IMR-90 (cell line): ENCODE measurements at regions not wholly inside any gene's neighbourhood (a gene's known extent, or its start where the extent isn't known, plus 50 kb on each side); places are given as distances from the start of the nearest gene placed in this dataset.

Experiments
- ATAC-seq: fragments of 200-7000 bp; cut with Tn5 transposase; 2 replicates; pipeline ENCODE4 v1.9.1; 2020; ENCODE audit warnings: low read depth, mild to moderate bottlenecking, moderate library complexity
- BruUV-seq: library from RNA; stranded (reverse); fragments of 400-500 nt; replicated peaks from 2 replicates; lab custom pipeline; 2021; lab: Mats Ljungman, UMichigan
- CTCF ChIA-PET: fragments of 300-600 bp; formaldehyde crosslinking; extraction: SDS; loops from one replicate; lab custom pipeline; 2021; ENCODE audit warnings: antibody characterized with exemption; lab: Yijun Ruan, JAX
- POLR2A ChIA-PET: fragments of 300-600 bp; sonication (Branson Sonifier 250); formaldehyde crosslinking; loops from one replicate; lab custom pipeline; 2022; ENCODE audit warnings: antibody characterized with exemption; ENCODE audit not compliant: unreplicated experiment; lab: Charles Lee
- DNase-seq: peaks from one replicate; pipeline ENCODE4 v3.0.0; 2013
- H2AFZ ChIP-seq: replicated peaks from 2 replicates; pipeline ENCODE3; 2013; ENCODE audit warnings: low read length, mild to moderate bottlenecking; ENCODE audit not compliant: poor library complexity
- H2AK5ac ChIP-seq: 2 replicates; pipeline ENCODE4 v1.6.1; 2013; ENCODE audit warnings: low read depth, low read length, inconsistent platforms
- H2AK9ac ChIP-seq: replicated peaks from 2 replicates; pipeline ENCODE3; 2013; ENCODE audit warnings: mild to moderate bottlenecking, low read depth, low read length, moderate library complexity; ENCODE audit not compliant: poor library complexity
- H2BK120ac ChIP-seq: 2 replicates; pipeline ENCODE4 v1.6.1; 2013; ENCODE audit warnings: low read depth, low read length, inconsistent platforms
- H2BK15ac ChIP-seq: 3 replicates; pipeline ENCODE4 v1.6.1; 2013; ENCODE audit warnings: low read depth, low read length, inconsistent platforms
- H2BK20ac ChIP-seq: 2 replicates; pipeline ENCODE4 v1.6.1; 2013; ENCODE audit warnings: low read depth, mild to moderate bottlenecking, inconsistent platforms, low read length, moderate library complexity
- H2BK5ac ChIP-seq: 2 replicates; pipeline ENCODE4 v1.6.1; 2013; ENCODE audit warnings: mild to moderate bottlenecking, low read depth, low read length, inconsistent platforms; ENCODE audit not compliant: poor library complexity, severe bottlenecking
- H3K14ac ChIP-seq: replicated peaks from 2 replicates; pipeline ENCODE4 v1.6.1; 2013; ENCODE audit warnings: low read depth, low read length, inconsistent platforms
- H3K18ac ChIP-seq: 2 replicates; pipeline ENCODE4 v1.6.1; 2013; ENCODE audit warnings: low read depth, low read length, control low read depth
- H3K23ac ChIP-seq: 2 replicates; pipeline ENCODE4 v1.6.1; 2013; ENCODE audit warnings: low read depth, low read length, inconsistent platforms
- H3K27ac ChIP-seq: 2 replicates; pipeline ENCODE4 v1.5.1; 2013; ENCODE audit warnings: mild to moderate bottlenecking, control low read depth, low read length; ENCODE audit not compliant: insufficient read depth
- H3K27me3 ChIP-seq: 2 replicates; pipeline ENCODE4 v1.6.1; 2013; ENCODE audit warnings: low read length; ENCODE audit not compliant: control insufficient read depth, insufficient read depth
- H3K36me3 ChIP-seq: 2 replicates; pipeline ENCODE4 v1.6.1; 2013; ENCODE audit warnings: low read length, mixed read lengths; ENCODE audit not compliant: control insufficient read depth, insufficient read depth
- H3K4ac ChIP-seq: 2 replicates; pipeline ENCODE4 v1.6.1; 2013; ENCODE audit warnings: low read depth, low read length, inconsistent platforms
- H3K4me1 ChIP-seq: 2 replicates; pipeline ENCODE4 v1.6.1; 2013; ENCODE audit warnings: low read length, mixed read lengths; ENCODE audit not compliant: control insufficient read depth, insufficient read depth
- H3K4me2 ChIP-seq: 2 replicates; pipeline ENCODE4 v1.6.1; 2013; ENCODE audit warnings: low read depth, mild to moderate bottlenecking, control low read depth, low read length, moderate library complexity
- H3K4me3 ChIP-seq: 2 replicates; pipeline ENCODE4 v1.5.1; 2013; ENCODE audit warnings: low read depth, mild to moderate bottlenecking, control low read depth, low read length, moderate library complexity; ENCODE audit not compliant: insufficient read depth
- H3K56ac ChIP-seq: 2 replicates; pipeline ENCODE4 v1.6.1; 2013; ENCODE audit warnings: low read length, inconsistent platforms; ENCODE audit not compliant: insufficient read depth; ENCODE audit errors: extremely low read depth
- H3K79me1 ChIP-seq, 2 experiments: 2 replicates each; pipeline ENCODE4 v1.6.1; 2013; ENCODE audit warnings: low read length in 2 of 2, inconsistent platforms in 1 of 2, low read depth in 1 of 2
- H3K9ac ChIP-seq: 2 replicates; pipeline ENCODE4 v1.6.1; 2013; ENCODE audit warnings: low read depth, low read length, control low read depth
- H3K9me1 ChIP-seq: 2 replicates; pipeline ENCODE4 v1.6.1; 2013; ENCODE audit warnings: low read length, inconsistent platforms; ENCODE audit not compliant: insufficient read depth
- H3K9me3 ChIP-seq: 2 replicates; pipeline ENCODE4 v1.6.1; 2013; ENCODE audit warnings: low read length; ENCODE audit not compliant: control insufficient read depth, insufficient read depth
- H4K20me1 ChIP-seq: 2 replicates; pipeline ENCODE4 v1.6.1; 2013; ENCODE audit warnings: low read length, inconsistent platforms; ENCODE audit not compliant: insufficient read depth
- H4K5ac ChIP-seq: 2 replicates; pipeline ENCODE4 v1.6.1; 2013; ENCODE audit warnings: mild to moderate bottlenecking, low read depth, low read length, control low read depth
- H4K8ac ChIP-seq, 2 experiments: 2 replicates each; pipeline ENCODE4 v1.6.1; 2013; ENCODE audit warnings: low read depth in 2 of 2, low read length in 2 of 2, control low read depth in 1 of 2, inconsistent platforms in 1 of 2
- H4K91ac ChIP-seq: 2 replicates; pipeline ENCODE4 v1.6.1; 2013; ENCODE audit warnings: low read depth, low read length, inconsistent platforms; ENCODE audit not compliant: insufficient read depth
- BHLHE40 ChIP-seq: fragments of 150-350 bp; IDR thresholded peaks from 2 replicates; pipeline ENCODE4 v1.6.1; 2016; ENCODE audit warnings: mild to moderate bottlenecking, low read depth, low read length
- CHD1 ChIP-seq: IDR thresholded peaks from 2 replicates; pipeline ENCODE4 v1.6.1; 2012; ENCODE audit warnings: low read depth, low read length, improper control_type of control experiment
- CTCF ChIP-seq: conservative IDR thresholded peaks from 2 replicates; pipeline ENCODE4 v1.5.1; 2012; ENCODE audit warnings: mild to moderate bottlenecking, low read depth, low read length, improper control_type of control experiment
- MAZ ChIP-seq: IDR thresholded peaks from 2 replicates; pipeline ENCODE4 v1.6.1; 2012; ENCODE audit warnings: low read depth, mild to moderate bottlenecking, low read length, improper control_type of control experiment, moderate library complexity, borderline replicate concordance
- POLR2A ChIP-seq: IDR thresholded peaks from 2 replicates; pipeline ENCODE4 v1.6.1; 2012; ENCODE audit warnings: mild to moderate bottlenecking, low read depth, low read length
- RAD21 ChIP-seq: IDR thresholded peaks from 2 replicates; pipeline ENCODE4 v1.6.1; 2012; ENCODE audit warnings: low read length, improper control_type of control experiment
- RCOR1 ChIP-seq: IDR thresholded peaks from 2 replicates; pipeline ENCODE4 v1.6.1; 2012; ENCODE audit warnings: mild to moderate bottlenecking, low read length, improper control_type of control experiment; ENCODE audit not compliant: insufficient replicate concordance
- RFX5 ChIP-seq: IDR thresholded peaks from 2 replicates; pipeline ENCODE4 v1.8.0; 2012; ENCODE audit warnings: low read depth, mild to moderate bottlenecking, low read length, moderate library complexity
- SMC3 ChIP-seq: fragments of 150-350 bp; IDR thresholded peaks from 2 replicates; pipeline ENCODE4 v1.6.1; 2016; ENCODE audit warnings: low read depth, mild to moderate bottlenecking, antibody characterized with exemption, low read length, moderate library complexity
- WGBS, 2 experiments: methylation state at CpG; one replicate each; pipeline versions ENCODE4 v1.1.5 to v1.1.7; 2013; ENCODE audit warnings: missing lambda C conversion rate in 2 of 2; ENCODE audit not compliant: insufficient read length in 1 of 2; ENCODE audit errors: extremely low coverage in 2 of 2; 5-methylcytosine and 5-hydroxymethylcytosine counted together
- dilution Hi-C: fragments of 300-500 bp; cut with HindIII; formaldehyde crosslinking; loops from one replicate; pipeline ENCODE4 v1.14.3; 2018; ENCODE audit warnings: low sequenced_read_pairs; ENCODE audit not compliant: unreplicated experiment
- in situ Hi-C: fragments of 300-500 bp; cut with MboI; formaldehyde crosslinking; loops from 3 replicates; pipeline ENCODE4 v1.14.3; 2019; ENCODE audit warnings: low sequenced_read_pairs, inconsistent platforms, mixed read lengths
- intact Hi-C: fragments of 100-400 bp; cut with micrococcal nuclease; formaldehyde crosslinking; loops from 2 replicates; pipeline ENCODE4 v1.10.0; 2022

DNA sequence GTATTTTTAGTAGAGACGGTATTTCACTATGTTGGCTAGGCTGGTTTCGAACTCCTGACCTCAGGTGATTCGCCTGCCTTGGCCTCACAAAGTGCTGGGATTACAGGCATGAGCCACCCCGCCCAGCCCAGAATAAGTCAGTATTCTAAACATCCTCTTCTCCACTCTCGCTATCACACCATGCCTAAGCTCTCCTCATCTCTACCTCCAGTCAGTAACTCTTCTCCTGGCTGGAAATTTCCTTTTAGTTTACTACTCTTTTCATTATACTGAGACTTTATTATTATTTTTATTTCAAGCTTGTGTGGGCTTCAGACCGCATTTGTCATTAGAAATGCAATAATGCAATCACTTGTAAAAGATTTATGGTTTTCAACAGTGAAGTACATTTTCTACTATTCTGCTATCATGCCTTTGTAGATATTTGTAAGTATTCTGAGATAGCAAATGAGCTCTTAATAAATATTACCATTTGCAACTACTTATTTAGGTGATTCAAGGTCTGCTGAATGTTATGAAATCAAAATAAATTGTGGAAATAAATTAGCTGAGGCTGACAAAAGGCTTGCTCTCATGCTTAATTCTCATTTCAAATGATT is 617.3 kb upstream of the GOT2 start:
- no peak overlapping the region for H2BK20ac ChIP-seq
- no peak overlapping the region for H3K4ac ChIP-seq
- CTCF ChIA-PET = interaction anchor here (1.3 kb wide), 1 partner anchor 11 kb away, joined by 4 read pairs; no protein-coding TSS in a partner anchor
- no peaks in the 10 kb centered on the region for H3K27me3 ChIP-seq
- H3K9me1 ChIP-seq = no peaks in the 10 kb centered on the region
- H3K36me3 ChIP-seq = no peaks in the 10 kb centered on the region
- ATAC-seq (no peak), DNase-seq (no peak)
- no peak overlapping the region for H4K91ac ChIP-seq
- H4K5ac ChIP-seq = no peak overlapping the region
- no peaks in the 10 kb centered on the region for H3K4me1 ChIP-seq
- H2BK15ac ChIP-seq = no peak overlapping the region
- POLR2A ChIA-PET = no interaction called here
- H2AK5ac ChIP-seq = no peak overlapping the region
- no peak overlapping the region for H2BK5ac ChIP-seq
- dilution Hi-C loops (no loop called here), in situ Hi-C loops (no loop called here), intact Hi-C loops (no loop called here)
- H3K79me1 ChIP-seq = no peaks in the 10 kb centered on the region
- no peak overlapping the region for H2BK120ac ChIP-seq
- no peak overlapping the region for H3K18ac ChIP-seq
- H3K56ac ChIP-seq = no peak overlapping the region
- H3K9ac ChIP-seq = no peak overlapping the region
- no peak overlapping the region for H3K23ac ChIP-seq
- H4K20me1 ChIP-seq = no peaks in the 10 kb centered on the region
- no peak overlapping the region for H2AK9ac ChIP-seq
- H2AFZ ChIP-seq = no peak overlapping the region
- H3K4me3 ChIP-seq = no peak overlapping the region
- H3K27ac ChIP-seq = no peak overlapping the region
- no peak overlapping the region for H3K14ac ChIP-seq
- no peak overlapping the region for H3K4me2 ChIP-seq
- no peak for TF ChIP-seq SMC3
- no peak for TF ChIP-seq RAD21
- TF ChIP-seq RFX5 = no peak
- TF ChIP-seq RCOR1 = no peak
- TF ChIP-seq CTCF = no peak
- no peak for TF ChIP-seq CHD1
- TF ChIP-seq BHLHE40 = no peak
- no peak for TF ChIP-seq POLR2A
- no peak for TF ChIP-seq MAZ
- BruUV-seq = no TSS peak
- H4K8ac ChIP-seq = no peak overlapping the region
- peaks cover 2% of the 10 kb centered on the region; the same call in 1 of the 2 replicates for H3K9me3 ChIP-seq
- WGBS, 2 experiments = 87% methylated on average over 3 of the region's 6 CpGs; no CpG with 5 or more reads in 1 of the 2 experiments
